Epithelial cell of proximal tubule (primary cell): ENCODE measurements at regions not wholly inside any gene's neighbourhood (a gene's known extent, or its start where the extent isn't known, plus 50 kb on each side); places are given as distances from the start of the nearest gene placed in this dataset.

Source experiments
- DNase-seq: peaks from one replicate; pipeline ENCODE4 v3.0.0-alpha.2; 2011; ENCODE audit warnings: low read depth
- H3K4me3 ChIP-seq: 2 replicates; pipeline ENCODE4 v1.5.1; 2011; ENCODE audit warnings: low read depth, mild to moderate bottlenecking, low read length
- TF ChIP-seq, protein P1 (sequence below): conservative IDR thresholded peaks from 2 replicates; pipeline ENCODE4 v1.5.1; 2012; ENCODE audit warnings: low read depth, mild to moderate bottlenecking, low read length

DNA sequence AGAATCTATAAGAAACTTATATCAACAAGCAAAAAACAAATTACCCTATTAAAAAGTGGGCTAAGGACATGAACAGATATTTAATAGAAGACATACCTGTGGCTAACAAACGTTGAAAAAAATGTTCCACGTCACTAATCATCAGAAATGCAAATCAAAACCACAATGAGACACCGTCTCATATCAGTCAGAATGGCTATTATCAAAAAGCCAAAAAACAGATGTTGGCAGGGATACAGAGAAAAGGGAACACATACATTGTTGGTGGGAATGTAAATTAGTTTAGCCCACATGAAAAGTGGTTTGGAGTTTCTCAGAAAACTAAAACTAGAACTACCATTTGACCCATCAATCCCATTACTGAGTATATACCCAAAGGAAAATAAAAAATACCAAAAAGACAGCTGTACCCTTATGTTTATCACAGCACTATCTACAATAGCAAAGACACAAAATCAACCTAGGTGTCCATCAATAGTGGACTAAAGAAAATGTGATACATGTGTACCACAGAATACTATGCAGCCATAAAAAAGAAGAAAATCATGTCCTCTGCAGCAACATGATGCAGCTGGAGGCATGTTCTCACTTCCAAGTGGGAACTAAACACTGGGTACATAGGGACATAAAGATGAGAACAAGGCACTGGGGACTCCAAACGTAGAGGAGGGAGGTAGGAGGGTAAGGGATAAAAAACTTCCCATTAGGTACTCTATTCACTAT lies 83.8 kb upstream of the TMEM168 start:
- DNase-seq: no peak
- H3K4me3 ChIP-seq: no peak overlapping the region
- TF ChIP-seq, protein P1, sequence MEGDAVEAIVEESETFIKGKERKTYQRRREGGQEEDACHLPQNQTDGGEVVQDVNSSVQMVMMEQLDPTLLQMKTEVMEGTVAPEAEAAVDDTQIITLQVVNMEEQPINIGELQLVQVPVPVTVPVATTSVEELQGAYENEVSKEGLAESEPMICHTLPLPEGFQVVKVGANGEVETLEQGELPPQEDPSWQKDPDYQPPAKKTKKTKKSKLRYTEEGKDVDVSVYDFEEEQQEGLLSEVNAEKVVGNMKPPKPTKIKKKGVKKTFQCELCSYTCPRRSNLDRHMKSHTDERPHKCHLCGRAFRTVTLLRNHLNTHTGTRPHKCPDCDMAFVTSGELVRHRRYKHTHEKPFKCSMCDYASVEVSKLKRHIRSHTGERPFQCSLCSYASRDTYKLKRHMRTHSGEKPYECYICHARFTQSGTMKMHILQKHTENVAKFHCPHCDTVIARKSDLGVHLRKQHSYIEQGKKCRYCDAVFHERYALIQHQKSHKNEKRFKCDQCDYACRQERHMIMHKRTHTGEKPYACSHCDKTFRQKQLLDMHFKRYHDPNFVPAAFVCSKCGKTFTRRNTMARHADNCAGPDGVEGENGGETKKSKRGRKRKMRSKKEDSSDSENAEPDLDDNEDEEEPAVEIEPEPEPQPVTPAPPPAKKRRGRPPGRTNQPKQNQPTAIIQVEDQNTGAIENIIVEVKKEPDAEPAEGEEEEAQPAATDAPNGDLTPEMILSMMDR: no peak

DNA sequence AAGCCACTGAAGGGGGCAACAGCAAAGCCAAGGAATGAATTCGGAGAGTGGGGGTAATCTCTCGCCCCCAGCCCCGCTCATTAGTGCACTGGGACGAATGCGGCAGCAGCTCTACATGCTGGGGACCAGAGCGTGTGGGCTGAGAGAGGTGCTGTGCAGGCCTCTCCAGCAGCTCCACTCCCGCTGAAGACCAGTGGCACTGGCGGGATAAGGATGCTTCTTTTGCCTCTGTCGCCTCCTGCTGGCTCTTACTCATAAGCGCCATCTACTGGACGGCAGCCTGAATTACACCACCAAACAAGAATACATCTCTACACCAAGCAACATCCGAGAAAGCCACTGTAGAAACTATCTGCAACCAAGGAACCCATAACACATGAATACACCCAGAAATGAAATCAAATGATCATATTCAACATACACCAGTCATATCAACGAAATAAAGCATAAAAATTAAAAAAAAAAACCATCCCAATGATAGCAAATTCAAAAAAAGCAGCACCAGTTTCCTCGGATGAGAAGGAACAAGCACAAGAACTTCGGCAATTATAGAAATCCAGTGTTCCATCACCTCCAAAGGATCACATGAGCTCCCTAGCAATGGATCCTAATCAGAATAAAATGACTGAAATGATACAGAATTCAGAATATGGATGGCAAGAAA lies 79.0 kb upstream of the TMEM168 start:
- DNase-seq: no peak
- no peak overlapping the region for H3K4me3 ChIP-seq
- TF ChIP-seq, protein P1: peak; percentile 94

DNA sequence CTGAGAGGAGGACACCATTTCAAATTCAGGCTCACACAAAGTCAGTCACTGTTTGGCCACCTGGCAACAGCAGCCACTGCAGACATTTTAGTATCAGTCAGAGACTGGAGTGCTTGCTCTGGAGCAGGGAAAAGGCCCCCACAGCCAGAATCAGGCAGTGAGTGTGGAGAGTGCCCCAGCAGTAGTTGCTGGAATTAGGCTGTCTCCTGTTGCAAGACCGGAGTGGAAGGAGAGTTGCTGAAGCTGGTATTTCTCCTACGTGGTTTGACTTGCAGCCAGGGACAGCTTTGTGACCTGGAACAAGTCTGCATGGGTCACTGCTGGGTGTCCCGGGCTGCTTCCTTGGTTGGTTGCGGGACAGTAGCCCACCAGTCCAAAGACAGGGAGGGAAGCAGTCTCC lies 78.4 kb upstream of the TMEM168 start:
- no peak overlapping the region for H3K4me3 ChIP-seq
- TF ChIP-seq, protein P1: no peak
- DNase-seq: no peak

DNA sequence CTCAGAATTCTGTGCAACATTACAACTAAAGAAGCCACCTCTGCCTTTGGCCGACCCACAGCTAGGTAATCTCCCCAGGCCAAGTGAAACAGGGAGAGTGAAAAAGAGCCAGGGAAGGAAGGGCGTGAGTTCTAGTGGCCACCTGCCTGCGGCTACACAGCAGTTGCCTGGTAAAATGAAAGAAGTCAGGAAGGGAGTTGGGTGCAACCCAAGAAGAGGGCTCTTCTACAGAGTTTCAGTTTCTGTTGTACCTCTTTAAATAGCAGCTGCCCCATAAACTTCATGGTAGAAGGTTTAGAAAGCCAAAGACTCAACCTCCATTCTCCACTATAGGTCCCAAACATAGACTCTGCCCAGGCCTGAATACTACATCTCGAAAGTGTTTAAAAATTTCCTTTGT lies 76.2 kb upstream of the TMEM168 start:
- DNase-seq: no peak
- TF ChIP-seq, protein P1: no peak
- no peak overlapping the region for H3K4me3 ChIP-seq

DNA sequence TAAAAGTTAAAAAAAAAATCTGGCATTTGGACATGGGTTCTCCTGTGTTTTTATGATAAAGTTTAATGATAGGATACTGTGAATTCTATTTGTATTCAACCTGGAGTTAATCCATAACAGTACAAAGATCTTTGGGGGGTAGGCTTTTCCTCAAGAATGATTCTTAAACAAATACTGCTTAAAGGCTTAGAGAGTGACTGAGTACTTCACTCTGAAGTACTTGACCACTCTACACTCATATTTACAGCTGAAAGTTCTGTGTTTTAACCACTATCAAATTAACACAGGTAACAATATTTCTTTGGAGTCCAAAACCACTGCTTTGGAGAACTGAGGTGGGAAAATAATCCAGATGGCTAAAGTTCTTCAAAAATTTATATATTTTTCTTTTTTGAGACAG lies 74.2 kb upstream of the TMEM168 start:
- TF ChIP-seq, protein P1: no peak
- no peak for DNase-seq
- no peak overlapping the region for H3K4me3 ChIP-seq

DNA sequence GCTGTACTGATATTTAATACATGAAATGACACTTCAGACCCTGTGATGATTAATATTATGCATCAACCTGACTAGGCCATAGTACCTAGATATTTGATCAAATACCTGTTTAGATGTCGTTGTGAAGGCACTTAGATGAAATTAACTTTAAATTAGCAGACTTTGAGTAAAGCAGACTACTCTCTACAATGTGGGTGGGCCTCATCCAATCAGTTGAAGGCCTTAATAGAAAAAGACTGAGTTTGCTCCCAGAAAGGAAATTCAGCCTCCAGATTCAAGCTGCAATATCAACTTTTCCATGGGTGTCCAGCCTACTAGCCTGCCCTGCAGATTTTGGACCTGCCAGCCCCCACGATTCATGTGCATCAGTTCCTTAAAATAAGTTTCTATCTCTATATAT lies 68.6 kb upstream of the TMEM168 start:
- TF ChIP-seq, protein P1: no peak
- DNase-seq: no peak

DNA sequence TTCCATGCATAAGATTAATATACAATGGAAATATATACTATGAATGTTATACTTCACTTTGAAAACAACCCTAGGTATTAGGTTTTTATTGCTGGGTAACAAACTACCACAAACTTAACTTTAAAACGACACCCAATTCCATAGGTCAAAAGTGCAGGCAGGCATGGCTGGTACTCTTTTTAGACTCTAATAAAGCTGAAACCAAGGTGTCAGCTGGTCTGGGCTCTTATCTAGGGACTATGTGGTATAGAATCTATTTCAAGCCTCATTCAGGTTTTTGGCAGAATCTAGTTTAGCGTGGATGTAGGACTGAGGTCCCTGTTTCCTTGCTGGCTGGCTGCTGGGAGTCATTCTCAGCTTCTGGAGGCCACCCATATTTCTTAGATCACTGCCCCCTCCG lies 65.0 kb upstream of the TMEM168 start:
- no peak overlapping the region for H3K4me3 ChIP-seq
- DNase-seq: no peak
- TF ChIP-seq, protein P1: no peak

More for the DNA sequence above, 68.6 kb upstream of the TMEM168 start:
- no peak overlapping the region for H3K4me3 ChIP-seq
